GM19043 (cell line): ENCODE measurements at regions not wholly inside any gene's neighbourhood (a gene's known extent, or its start where the extent isn't known, plus 50 kb on each side); places are given as distances from the start of the nearest gene placed in this dataset.

Source experiments
- ATAC-seq: cut with Tn5 transposase; IDR thresholded peaks from one replicate; pipeline ENCODE4 v1.9.1; 2021; ENCODE audit warnings: low read depth; ENCODE audit not compliant: unreplicated experiment

DNA sequence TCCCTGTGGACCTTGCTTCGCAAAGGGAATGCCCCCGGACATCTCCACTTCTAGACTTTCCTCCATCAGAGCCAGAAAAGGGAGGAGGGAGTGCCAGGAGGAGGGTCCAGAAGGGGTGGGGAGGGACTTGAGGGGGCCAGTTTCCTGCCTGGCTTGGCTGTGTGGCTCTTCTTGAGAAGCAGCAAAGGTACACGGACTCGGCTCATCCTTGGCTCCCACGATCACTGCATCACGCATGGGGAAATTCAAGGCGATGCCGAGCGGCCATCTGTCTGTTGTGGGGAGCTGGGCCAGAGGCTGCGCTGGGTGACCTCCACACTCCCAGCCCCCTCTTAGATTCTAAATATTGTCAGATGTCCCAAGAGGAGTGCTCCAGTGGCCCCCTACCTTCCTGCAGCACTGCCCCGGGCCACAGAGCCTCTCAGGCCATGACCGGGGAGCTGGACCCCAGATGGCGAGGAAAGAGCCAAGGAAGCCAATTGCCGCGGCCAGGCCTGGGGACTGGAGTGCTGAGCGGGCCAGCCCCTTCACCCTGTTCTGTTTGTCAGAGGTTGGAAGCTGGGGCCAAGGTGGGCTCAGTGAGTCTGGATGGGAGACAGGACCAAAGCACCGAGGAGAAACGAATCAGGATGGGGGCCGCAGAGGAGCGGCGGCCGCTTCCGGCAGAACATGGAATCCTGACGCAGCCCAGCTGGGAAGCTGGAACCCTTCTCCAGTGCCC is 104.5 kb downstream of the RBFOX3 start:
- ATAC-seq = no peak

DNA sequence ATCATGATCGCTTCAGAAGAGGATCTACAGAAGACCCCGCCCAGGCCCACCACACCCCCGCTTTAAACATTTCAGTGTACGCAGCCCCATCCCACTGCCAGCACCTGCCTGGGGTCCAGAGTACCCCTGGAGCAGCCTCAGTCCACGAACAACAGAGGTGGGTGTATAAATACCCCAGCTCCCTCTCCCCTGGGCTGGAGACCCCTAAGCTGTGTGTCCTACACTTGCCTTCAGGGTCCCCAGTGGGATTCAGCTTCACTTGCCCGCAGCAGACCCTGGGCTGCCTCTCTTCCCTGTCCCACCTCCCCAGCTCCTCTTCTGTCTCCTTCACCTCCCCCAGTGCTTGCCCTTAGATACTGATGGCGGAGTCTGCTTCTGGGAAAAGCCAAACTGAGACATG is 105.7 kb downstream of the RBFOX3 start:
- no peak for ATAC-seq

DNA sequence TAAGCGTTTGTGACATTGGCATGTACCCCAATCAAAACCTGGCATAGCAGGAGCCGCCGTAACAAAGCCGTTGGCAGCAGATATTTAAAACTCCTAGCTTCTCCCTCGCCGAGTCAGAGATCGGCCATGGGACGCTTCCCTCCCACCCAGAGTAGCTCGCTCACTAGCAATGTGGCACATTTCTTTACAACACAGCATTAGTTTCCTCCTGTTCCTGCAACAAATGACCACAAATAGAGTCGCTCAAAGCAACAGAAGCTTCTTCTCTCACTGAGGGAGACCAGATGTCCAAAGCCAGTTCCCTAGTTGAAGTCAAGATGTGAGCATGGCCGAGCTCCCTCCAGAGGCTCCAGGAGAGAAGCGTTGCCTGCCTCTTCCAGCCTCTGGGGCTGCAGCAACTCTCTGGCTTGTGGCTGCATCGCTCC is 106.7 kb downstream of the RBFOX3 start:
- ATAC-seq = no peak

DNA sequence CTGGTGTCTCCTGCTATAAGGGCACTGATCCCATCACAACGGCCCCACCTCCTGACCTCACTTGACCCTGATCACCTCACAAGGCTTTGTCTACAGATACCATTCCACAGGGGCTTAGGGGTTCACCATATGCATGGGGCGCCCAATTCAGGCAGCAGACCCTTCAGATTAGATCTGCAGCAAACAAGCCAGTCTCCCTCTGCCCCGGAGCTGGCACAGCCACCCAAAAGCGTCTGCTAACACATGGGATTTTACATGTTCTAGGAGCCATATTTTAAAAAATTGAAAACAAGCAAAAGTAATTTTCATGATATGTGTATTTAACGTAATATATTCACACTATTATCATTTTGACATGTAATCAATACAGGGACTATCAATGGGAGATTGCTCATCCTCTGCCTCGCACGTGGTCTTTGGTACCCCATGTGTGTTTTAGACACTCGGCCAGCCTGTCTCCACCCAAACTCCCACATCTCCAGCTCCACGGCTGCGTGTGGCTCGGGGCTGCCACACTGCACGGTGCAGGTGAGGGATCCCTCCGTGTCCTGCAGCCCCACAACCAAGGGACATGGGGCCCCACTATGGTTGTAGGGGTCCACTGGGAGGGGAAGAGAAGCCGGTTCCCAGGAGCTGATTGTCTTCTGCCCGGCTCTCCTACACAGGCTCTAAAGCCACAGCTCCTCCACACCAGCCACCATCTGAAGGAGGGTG is 107.6 kb downstream of the RBFOX3 start:
- ATAC-seq = no peak

DNA sequence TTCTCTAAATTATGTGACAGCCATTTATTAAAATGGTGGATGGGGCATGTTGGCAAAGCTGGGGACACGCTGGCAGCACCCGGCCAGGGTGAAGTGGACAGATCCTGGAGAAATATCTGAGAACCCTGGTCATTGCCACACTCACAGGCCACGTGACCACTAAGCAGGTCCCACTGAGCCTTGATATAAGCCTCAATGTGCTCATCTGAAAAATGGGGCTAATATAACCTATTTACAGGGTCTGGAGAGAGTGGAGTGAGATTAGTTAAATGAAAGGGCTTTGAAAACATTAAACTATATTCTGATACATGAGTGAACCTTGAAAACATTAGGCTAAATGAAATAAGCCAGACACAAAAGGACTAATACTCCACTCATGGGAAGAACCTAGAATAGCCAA is 108.9 kb downstream of the RBFOX3 start:
- no peak for ATAC-seq

DNA sequence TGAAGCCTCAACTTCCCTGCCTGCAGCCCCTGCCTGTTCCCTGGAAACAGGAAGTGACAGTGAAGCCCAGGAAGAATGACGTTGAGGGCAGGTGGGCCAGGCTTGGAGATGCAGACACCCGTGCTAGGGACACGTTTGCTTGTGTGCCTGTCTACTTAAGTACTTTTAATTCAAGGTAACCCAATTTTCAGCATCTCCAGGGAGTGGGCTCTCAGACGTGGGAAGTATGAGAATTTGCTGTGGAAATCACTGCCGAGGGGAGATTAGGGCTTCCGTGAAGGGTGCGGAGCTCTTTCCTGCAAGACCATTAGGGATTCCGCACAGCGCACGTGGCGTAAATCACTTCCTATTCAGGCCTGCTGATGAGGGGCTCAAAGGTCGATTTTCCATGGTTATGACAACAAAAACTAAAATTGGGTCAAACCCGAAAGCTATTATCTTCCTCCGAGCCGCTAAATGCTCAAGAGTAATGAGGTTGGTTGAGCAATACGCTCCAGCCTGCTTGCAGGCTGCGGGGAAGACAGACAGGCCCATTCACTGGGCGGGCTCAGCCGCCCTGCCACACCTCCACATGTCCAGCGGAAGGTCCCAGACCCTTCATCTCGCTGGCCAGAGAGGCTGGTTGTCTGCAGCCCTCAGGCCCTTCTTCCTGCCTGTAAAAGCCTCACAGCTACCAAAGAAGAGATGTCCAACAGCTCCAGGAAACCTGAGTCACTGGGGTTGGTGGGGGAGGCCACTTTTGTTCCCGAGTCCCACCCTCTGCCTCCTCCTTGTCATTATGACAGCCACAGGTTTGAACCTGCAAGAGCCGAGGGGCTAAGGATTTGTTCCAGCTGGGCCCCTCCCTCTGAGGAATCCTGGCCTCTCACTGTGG is 109.9 kb downstream of the RBFOX3 start:
- no peak for ATAC-seq

DNA sequence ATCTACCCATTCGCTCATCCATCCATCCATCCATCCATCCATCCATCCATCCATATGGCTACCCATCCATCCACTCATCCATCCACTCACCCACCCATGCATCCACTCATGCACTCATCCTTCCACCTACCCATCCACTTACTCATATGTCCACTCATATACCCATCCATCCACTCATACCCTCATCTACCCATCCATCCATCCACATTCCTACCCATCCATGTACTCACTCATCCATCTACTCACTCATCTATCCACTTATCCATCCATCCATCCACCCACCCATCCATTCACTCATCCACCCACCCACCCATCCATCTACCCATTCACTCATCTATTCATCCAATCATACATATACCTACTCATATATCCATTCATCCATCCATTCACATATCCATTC is 112.0 kb downstream of the RBFOX3 start:
- no peak for ATAC-seq

DNA sequence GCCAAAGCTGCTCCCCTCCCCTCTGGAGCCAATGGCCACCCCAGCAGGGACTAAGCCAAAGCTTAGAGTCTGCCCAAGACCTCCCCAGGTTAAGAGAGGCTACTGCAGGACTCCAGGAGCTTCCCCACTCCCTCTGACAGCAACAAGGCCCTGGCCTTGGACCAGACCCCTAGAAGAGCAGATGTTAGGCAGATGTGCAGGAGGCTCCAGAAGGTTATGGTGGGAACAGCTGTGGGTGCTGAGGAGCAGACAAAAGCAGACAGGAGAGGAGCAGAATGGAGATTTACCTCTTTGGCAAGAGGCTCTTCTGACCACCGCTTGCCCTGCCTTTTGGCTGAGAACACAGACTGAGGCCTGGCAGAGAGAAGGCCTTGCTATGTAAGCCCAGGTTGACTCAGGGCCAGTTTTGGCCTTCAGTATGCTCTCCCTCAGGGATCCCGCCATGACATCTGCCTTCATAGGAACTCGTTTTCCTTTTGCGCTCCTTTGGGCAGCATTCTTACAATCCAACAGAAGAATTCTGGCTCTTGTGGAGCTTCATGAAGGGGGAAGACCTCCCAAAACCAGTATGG is 113.0 kb downstream of the RBFOX3 start:
- no peak for ATAC-seq

DNA sequence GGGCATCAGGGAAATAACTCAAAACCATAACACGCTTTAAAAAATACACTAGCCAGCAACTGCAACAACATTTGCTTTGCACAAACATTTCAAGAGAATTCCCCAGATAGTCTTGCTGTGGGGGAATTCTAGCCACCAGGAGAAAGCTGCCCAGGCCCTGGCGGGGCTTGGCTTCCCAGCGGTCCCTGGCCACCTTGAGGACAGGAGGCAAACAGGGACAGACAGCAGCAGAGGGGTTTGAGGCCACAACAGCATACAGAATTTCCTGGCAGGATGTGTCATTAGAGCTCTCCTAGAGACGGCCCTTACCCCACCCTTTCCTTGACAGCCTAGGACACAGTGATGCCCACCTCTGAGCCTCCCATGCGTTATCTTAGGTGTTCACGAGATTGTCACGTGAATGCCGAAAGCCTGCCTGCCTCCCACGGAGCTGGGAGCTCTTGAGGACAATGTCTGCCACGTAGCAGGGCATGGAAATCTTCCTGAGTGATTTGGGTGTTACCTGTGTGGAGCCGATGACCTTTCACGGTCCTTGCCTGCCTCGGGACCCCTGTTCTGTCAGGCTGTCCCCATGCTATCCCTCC is 114.3 kb downstream of the RBFOX3 start:
- no peak for ATAC-seq

DNA sequence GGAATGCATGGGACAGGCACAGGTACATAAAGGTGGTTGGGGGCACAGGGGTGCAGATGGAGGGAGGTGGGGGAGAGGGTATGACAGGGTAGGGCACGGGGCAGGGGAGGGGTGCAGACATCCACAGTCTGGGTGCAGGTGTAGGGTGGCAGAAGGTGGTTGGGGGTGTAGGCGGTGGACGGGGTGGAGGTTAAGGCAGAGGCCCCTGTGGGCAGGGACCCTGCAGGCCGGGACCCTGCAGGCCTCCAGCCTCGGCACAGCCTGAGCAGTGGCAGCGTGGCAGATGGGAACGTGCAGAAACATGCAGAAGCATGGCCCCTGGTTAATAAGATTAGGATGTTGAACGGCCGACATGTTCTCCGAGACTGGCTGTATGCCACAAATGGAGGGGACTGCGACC is 115.2 kb downstream of the RBFOX3 start:
- ATAC-seq = no peak

DNA sequence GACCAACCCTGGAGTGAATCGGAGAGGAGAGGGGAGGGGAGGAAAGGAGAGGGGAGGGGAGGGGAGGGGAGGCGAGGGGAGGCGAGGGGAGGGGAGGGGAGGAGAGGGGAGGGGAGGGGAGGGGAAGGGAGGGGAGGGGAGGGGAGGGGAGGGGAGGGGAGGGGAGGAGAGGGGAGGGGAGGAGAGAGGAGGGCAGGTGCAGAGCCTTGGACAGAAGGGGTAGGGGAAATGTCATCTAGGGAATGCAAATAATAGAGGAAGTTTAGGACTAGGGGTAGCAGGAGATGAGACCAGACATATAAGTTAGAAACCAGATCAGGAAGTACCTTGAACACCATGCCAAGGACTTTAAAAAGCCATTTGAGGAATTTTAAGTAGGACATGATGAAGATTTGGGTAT is 119.8 kb downstream of the RBFOX3 start:
- no peak for ATAC-seq

DNA sequence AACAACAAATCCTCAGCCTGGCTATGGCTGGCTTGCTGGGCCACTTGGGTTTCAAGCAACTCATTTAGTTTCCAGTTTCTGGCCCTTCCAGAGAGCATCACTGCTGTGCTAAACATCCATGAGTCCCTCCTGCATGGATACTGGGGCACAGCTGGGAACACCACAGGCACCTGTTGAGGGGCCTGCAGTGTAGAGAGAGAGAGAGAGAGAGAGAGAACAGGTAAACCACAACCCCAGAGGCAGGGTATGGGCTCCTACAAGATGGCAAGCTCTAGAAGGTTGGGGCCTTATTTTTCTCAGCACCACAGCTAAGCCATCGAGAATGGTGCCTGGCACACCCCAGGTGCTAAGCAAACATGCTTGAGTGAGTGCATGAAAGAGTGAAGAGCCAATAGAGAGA is 120.3 kb downstream of the RBFOX3 start:
- no peak for ATAC-seq

DNA sequence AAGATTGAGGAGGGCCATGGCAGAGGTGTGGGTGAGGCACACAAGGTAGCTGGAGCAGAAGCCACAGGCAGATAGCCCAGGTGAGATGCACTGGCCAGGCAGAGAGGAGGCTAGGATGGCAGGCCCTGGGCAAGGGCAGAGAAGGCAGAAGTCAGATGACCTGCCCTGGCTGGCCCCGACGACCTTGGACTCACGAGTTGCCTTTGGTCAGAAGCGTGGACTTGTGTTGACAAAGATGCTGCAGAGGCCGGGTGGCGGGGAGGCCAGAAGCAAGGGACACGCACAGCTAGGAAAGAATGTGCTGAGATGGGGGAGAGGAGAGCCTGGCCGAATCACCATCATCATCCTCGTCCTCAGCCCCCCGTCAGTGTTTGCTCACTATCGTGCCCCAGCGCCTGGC is 123.7 kb downstream of the RBFOX3 start:
- no peak for ATAC-seq

DNA sequence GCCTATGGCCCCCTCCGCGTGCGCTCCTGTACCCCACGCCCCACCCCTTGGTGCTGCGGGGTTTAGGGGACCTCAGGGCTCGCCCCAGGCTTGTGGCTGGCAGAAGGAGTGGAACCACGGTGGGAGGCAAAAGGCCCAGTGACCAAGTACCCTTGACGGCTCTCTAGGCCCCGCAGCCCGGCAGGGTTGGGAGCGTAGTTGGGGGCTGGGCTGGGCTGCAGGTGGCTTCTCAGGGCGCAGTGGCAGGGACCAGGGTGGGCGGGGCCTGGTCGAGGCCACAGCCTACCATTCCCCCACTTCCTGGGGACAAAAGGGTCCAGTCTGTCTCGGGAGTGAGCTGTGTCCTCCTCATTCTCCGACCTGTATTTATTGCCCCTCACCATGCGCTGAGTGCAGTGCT is 124.9 kb downstream of the RBFOX3 start:
- ATAC-seq = no peak

DNA sequence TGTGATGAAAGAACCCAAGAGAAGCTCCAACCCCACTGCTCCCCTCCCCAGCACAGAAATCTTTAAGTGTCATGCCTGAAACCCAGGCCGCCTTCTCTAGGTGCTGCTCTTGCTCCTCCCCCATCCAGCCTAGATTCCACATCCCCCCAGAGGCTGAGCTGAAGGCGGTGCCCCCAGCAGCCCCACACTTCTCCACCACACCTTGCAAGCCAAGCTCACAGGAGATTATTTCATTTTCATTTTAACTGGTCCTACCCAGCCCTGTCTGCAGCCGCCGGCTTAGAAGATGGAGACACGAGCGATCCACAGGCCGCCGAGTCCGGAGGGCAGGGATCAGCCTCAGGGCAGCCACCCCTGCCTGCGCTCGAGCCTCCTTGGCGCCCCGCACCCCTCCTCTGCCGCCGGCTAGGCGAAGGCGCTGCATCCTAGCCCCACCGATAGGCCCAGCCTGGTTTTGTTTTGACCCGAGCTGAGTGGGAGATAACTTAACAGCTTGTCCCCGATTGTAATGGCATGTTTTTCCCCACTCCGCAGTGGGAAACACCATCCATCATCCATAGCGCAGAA is 125.3 kb downstream of the RBFOX3 start:
- no peak for ATAC-seq

DNA sequence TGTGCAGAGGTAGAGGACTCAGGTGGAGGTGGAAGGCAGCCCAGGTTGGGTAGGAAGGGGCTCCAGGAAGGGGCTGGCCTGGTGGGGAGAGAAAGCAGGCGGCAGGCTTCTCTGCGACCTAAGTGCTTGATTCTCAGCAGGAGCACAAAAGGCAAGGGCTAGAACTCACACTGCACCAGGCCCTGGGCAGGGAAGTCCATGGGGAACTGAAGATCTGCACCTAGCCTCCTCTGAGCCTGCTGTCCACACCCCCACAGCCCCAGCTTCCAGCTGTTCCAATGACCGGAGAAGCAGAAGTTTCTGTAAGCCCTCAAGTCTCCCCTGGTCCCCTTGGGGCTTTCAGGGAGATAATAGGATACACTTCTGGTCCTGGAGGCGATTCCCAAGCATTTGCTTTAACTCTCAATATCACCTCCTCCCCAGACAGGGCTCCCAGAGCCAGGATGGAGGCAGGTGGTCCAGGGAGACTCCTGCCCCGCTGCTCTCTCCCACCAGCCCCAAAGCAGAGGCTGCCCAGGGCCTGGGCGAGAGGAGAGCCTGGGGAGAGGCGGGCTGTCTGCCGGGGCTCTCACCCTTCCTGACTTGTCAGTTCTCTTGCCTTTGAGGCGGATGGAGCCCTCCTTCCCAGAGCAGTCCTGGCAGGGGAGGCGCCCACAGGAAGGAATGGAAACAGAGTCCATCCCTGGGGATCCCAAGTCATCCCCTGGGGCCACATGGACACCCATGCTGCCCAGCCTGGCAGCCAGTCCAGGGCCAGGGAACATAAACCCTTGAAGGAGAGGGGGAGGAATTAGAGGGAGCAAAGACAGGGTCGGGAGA is 126.0 kb downstream of the RBFOX3 start:
- ATAC-seq = no peak

DNA sequence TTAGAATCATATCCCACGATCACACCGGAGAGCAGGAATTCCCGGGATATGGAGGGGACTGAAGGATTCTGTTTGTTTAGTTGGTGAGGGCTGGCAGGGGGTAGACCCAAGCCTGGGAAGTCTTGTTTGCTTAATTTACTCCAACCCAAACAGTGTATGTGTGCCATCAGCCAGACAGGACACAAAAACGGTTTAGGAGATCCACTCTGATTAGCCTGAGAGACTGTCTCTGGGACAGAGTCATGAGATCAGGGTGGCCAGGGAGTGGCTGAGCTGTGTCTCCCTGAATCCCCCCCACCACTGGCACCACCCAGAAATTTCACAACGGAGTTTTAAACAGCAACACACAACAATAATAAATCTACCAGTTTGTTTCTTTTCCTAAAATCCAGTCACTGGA is 127.0 kb downstream of the RBFOX3 start:
- no peak for ATAC-seq

DNA sequence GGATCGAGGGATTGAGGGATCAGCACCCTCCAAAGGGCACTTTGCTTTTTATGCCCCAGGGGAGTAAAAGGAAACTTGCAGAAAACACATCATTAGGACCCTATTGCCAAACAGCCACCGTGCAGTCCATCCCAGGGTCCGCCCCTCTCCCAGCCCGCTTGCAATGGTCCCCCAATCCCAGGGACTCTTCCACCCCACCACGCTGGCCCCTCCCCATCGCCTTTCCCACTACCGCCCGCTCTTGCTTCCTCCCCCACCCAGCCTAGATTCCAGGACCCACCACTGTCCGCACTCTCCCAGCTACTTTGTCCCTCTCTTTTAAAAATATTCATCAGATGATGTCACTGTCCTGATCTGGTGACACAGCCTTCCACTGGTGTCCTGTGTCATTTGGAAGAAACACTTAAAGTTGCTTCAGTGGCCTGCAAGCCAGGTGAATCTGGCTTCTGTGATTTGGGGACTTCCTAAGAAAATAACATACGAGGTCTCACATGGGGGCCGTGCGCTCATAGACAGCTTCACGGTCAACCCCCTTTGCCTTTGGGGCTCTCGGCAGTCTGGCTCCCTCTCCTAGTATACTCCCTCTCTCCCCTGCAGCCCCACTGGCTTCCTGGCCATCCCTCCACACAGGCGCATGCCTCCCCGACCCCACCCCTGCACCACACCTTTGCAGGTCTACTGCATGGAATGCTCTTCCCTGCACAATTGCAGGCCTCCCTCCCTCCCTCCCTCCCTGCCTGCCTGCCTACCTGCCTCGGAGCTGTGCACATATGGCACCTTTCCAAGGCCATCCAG is 127.9 kb downstream of the RBFOX3 start:
- ATAC-seq = no peak

DNA sequence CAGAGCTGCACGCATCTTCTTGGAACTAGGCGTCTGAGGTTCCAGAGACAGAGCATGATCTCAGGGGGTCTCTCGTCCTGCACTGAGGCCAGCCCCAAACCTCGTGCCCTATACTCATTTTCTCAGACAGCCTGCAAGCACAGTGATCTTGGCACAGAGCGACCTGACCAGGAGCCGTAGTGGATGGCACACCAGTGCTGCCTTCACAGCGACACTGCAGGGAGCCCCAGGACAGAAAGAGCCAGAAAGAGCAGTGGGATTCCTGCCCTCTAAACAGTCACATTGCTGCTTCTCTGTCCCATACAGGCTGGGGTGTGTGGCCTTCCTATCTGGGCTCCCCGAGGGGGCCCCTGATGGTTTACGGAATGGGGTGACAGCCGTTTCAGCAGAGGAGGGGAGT is 131.0 kb downstream of the RBFOX3 start:
- ATAC-seq = no peak
